Osteoblast (primary cell): ENCODE measurements at regions not wholly inside any gene's neighbourhood (a gene's known extent, or its start where the extent isn't known, plus 50 kb on each side); places are given as distances from the start of the nearest gene placed in this dataset.

Experiments
- DNase-seq: peaks from one replicate; pipeline ENCODE4 v3.0.0; 2011; ENCODE audit warnings: low spot score, mixed read lengths; ENCODE audit not compliant: insufficient read length; ENCODE audit errors: missing footprints
- H2AFZ ChIP-seq: 2 replicates; pipeline ENCODE4 v1.6.0; 2011; ENCODE audit warnings: mild to moderate bottlenecking, low read length
- H3K27ac ChIP-seq: 2 replicates; pipeline ENCODE4 v1.5.1; 2011; ENCODE audit warnings: mild to moderate bottlenecking, low read depth, low read length, moderate library complexity
- H3K27me3 ChIP-seq: 2 replicates; pipeline ENCODE4 v1.6.0; 2012; ENCODE audit warnings: mild to moderate bottlenecking, control low read depth, inconsistent platforms, low read length, moderate library complexity; ENCODE audit not compliant: insufficient read depth
- H3K36me3 ChIP-seq: 2 replicates; pipeline ENCODE4 v1.5.1; 2011; ENCODE audit warnings: mild to moderate bottlenecking, low read length, control low read depth, moderate library complexity; ENCODE audit not compliant: insufficient read depth
- H3K4me1 ChIP-seq: 2 replicates; pipeline ENCODE4 v1.5.1; 2011; ENCODE audit warnings: mild to moderate bottlenecking, low read length, control low read depth, moderate library complexity; ENCODE audit not compliant: insufficient read depth
- H3K4me2 ChIP-seq: 2 replicates; pipeline ENCODE4 v1.6.0; 2011; ENCODE audit warnings: mild to moderate bottlenecking, low read length; ENCODE audit not compliant: insufficient read depth
- H3K4me3 ChIP-seq: fragments of 200-600 bp; sonication (generic); 3 replicates; pipeline ENCODE4 v1.5.1; 2012; ENCODE audit warnings: mild to moderate bottlenecking, low read length, inconsistent platforms; ENCODE audit not compliant: insufficient read depth
- H3K79me2 ChIP-seq: 2 replicates; pipeline ENCODE4 v1.6.0; 2012; ENCODE audit warnings: mild to moderate bottlenecking, low read length, control low read depth, inconsistent platforms; ENCODE audit not compliant: insufficient read depth
- H3K9me3 ChIP-seq: 2 replicates; pipeline ENCODE4 v1.5.1; 2011; ENCODE audit warnings: low read depth, low read length, control low read depth
- H4K20me1 ChIP-seq: 2 replicates; pipeline ENCODE4 v1.6.0; 2012; ENCODE audit warnings: mild to moderate bottlenecking, low read length, control low read depth; ENCODE audit not compliant: insufficient read depth
- TF ChIP-seq, protein P1 (sequence below): IDR thresholded peaks from 2 replicates; pipeline ENCODE4 v1.5.1; 2011; ENCODE audit warnings: mild to moderate bottlenecking, low read depth, low read length, moderate library complexity; ENCODE audit errors: extremely low read depth

DNA sequence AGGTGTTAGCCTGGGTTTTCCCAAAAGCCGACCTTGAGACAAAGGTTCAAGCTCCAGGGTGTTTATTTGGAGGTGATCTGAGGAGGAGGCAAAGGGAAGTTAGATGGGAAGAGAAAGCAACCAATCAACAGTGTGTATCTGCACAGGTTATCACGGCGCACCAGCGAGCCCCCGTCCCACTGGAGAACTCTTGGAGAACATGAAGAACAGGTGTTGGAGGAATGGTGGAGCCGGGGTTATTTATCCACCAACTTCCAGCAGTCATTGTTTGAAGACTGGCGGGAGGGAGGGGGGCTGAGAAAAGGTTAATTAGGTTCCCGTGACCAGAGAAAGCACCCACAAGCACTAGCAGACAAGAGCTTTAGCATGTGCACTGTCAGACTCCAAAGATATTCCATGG lies 282.5 kb upstream of the FOXK1 start:
- Histone ChIP-seq H3K4me3 (no peak overlapping the region), H3K27ac (no peak overlapping the region), H3K4me1 (no peaks in the 10 kb centered on the region), H3K79me2 (no peaks in the 10 kb centered on the region), H2AFZ (no peak overlapping the region), H3K36me3 (no peaks in the 10 kb centered on the region), H4K20me1 (no peaks in the 10 kb centered on the region), H3K9me3 (no peaks in the 10 kb centered on the region), H3K4me2 (no peak overlapping the region), H3K27me3 (no peaks in the 10 kb centered on the region)
- TF ChIP-seq, protein P1, sequence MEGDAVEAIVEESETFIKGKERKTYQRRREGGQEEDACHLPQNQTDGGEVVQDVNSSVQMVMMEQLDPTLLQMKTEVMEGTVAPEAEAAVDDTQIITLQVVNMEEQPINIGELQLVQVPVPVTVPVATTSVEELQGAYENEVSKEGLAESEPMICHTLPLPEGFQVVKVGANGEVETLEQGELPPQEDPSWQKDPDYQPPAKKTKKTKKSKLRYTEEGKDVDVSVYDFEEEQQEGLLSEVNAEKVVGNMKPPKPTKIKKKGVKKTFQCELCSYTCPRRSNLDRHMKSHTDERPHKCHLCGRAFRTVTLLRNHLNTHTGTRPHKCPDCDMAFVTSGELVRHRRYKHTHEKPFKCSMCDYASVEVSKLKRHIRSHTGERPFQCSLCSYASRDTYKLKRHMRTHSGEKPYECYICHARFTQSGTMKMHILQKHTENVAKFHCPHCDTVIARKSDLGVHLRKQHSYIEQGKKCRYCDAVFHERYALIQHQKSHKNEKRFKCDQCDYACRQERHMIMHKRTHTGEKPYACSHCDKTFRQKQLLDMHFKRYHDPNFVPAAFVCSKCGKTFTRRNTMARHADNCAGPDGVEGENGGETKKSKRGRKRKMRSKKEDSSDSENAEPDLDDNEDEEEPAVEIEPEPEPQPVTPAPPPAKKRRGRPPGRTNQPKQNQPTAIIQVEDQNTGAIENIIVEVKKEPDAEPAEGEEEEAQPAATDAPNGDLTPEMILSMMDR: no peak
- DNase-seq: no peak

DNA sequence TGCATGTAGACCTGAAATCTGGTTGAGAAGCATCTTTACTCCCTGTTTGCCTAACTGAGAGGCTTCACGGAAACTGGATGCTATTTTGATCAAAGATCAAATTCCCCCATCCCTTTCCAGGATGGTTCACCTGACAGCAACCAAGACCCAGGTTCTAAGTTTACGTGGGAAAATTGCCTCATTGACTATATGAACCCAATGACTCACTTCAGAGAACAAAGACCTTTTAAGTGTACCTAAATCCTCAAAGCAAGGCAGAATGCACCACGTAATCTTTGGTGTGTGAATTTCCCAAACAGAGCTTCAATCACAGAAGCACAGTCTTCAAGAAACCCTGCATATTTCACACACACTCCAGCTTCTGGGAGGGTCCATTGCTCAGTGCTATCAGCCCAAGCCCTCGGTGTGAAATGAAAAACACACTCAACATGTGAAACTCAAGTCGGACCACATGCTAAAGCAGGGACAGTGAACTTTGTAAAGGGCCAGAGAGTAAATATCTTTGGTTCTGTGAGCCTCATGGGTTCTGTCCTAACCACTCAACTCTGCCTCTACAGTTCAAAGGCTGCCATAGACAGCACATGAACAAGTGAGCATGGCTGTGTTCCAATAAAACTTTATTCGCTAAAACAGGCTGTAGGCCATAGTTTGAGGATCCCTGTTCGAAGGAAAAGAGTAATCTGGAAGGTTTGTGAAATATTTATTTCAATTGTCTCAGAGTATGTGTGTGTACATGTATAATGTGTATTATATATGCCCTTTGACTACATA lies 275.6 kb upstream of the FOXK1 start:
- Histone ChIP-seq H3K4me2 (no peak overlapping the region), H3K27ac (no peak overlapping the region), H3K27me3 (no peaks in the 10 kb centered on the region), H2AFZ (no peak overlapping the region), H3K79me2 (no peaks in the 10 kb centered on the region), H3K36me3 (no peaks in the 10 kb centered on the region), H3K4me3 (no peak overlapping the region), H3K4me1 (no peaks in the 10 kb centered on the region), H4K20me1 (no peaks in the 10 kb centered on the region), H3K9me3 (no peaks in the 10 kb centered on the region)
- no peak for DNase-seq
- TF ChIP-seq, protein P1: no peak

DNA sequence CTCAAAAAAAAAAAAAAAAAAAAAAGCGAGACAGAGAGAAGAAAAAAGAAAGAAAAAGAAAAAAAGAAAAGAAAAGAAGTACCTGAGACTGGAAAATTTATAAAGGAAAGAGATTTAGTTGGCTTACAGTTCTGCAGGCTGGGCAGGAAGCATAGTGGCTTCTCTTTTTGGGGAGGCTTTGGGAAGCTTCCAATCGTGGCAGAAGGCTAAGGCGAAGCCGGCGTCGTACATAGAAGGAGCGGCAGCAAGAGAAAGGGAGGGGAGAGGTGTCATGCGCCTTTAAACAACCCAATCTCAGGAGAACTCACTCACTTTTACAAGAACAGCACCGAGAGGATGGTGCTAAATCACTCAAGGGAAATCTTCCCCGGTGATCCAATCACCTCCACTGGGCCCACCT lies 272.1 kb upstream of the FOXK1 start:
- H3K4me2 ChIP-seq: no peak overlapping the region
- DNase-seq: no peak
- H3K9me3 ChIP-seq: no peaks in the 10 kb centered on the region
- no peak overlapping the region for H3K4me3 ChIP-seq
- no peaks in the 10 kb centered on the region for H3K4me1 ChIP-seq
- H3K36me3 ChIP-seq: no peaks in the 10 kb centered on the region
- TF ChIP-seq, protein P1: no peak
- no peaks in the 10 kb centered on the region for H3K79me2 ChIP-seq
- H3K27me3 ChIP-seq: no peaks in the 10 kb centered on the region
- H4K20me1 ChIP-seq: no peaks in the 10 kb centered on the region
- no peak overlapping the region for H3K27ac ChIP-seq
- no peak overlapping the region for H2AFZ ChIP-seq

DNA sequence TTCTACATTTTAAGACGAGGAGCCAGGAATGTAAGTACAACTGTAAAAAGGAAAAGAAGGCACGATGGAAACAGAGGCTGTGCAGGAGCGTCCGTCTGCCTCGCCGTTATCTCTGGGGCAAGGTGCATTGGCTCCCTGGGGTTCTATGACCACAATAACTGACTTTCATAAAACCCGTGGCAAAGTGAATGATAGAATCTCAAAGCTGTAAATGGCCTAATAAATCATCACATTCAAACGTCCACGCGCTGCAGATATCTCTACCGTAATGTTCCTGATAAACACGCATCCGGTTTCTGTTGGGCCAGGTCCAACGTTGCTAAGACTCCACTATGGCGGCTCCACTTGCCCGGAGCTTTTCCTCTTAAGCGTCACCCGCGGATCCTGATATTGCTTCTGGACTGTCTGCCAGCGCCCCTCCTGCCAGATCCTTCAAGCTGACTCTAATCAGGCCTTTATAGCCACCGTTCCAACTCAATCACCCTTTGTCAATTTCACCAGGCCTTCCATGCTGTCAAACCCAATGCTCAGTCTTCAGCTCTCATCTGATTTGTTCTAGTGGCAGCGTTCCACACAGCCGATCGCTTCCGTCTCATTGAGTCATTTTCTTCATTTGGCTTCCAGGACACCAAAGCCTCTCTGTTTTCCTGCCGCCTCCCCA lies 265.6 kb upstream of the FOXK1 start:
- Histone ChIP-seq H3K9me3 (no peaks in the 10 kb centered on the region), H4K20me1 (no peaks in the 10 kb centered on the region), H3K79me2 (no peaks in the 10 kb centered on the region), H3K4me2 (no peak overlapping the region), H2AFZ (no peak overlapping the region), H3K27me3 (no peaks in the 10 kb centered on the region), H3K4me3 (no peak overlapping the region), H3K27ac (no peak overlapping the region), H3K4me1 (no peaks in the 10 kb centered on the region), H3K36me3 (no peaks in the 10 kb centered on the region)
- DNase-seq: no peak
- TF ChIP-seq, protein P1: no peak
